Mesenchymal stem cell (in vitro differentiated cells and primary cell): ENCODE measurements at regions not wholly inside any gene's neighbourhood (a gene's known extent, or its start where the extent isn't known, plus 50 kb on each side); places are given as distances from the start of the nearest gene placed in this dataset.
A peak's percentile ranks its signal among the peaks of the same experiment; 100 is the strongest.

Experiments
- DNase-seq: peaks from one replicate; pipeline ENCODE4 v3.0.0-alpha.2; 2013
- H2AFZ ChIP-seq: one replicate; pipeline ENCODE4 v1.6.1; 2013; ENCODE audit warnings: low read depth, mild to moderate bottlenecking, control low read depth, inconsistent platforms, low read length, moderate library complexity
- H2AK5ac ChIP-seq: 2 replicates; pipeline ENCODE4 v1.6.1; 2013; ENCODE audit warnings: low read length, moderate library complexity, mild to moderate bottlenecking, inconsistent platforms; ENCODE audit not compliant: severe bottlenecking
- H2BK120ac ChIP-seq: one replicate; pipeline ENCODE4 v1.6.1; 2013; ENCODE audit warnings: low read depth, mild to moderate bottlenecking, inconsistent platforms, low read length, moderate library complexity
- H2BK12ac ChIP-seq, 2 experiments: one replicate each; pipeline ENCODE4 v1.6.1; 2013; ENCODE audit warnings: inconsistent platforms in 2 of 2, low read length in 2 of 2, mild to moderate bottlenecking in 2 of 2, moderate library complexity in 2 of 2, control low read depth in 1 of 2
- H2BK15ac ChIP-seq: one replicate; pipeline ENCODE4 v1.6.1; 2013; ENCODE audit warnings: mild to moderate bottlenecking, low read depth, inconsistent platforms; ENCODE audit not compliant: poor library complexity, severe bottlenecking
- H2BK5ac ChIP-seq: 2 replicates; pipeline ENCODE4 v1.6.1; 2013; ENCODE audit warnings: low read depth, mild to moderate bottlenecking, low read length, control low read depth, inconsistent platforms; ENCODE audit not compliant: poor library complexity, severe bottlenecking
- H3K14ac ChIP-seq, 2 experiments: one replicate each; pipeline ENCODE4 v1.6.1; 2013; ENCODE audit warnings: inconsistent platforms in 2 of 2, low read length in 2 of 2, control low read depth in 1 of 2, mild to moderate bottlenecking in 1 of 2, moderate library complexity in 1 of 2
- H3K18ac ChIP-seq, 2 experiments: one replicate each; pipeline ENCODE4 v1.6.1; 2013; ENCODE audit warnings: inconsistent platforms in 2 of 2, low read length in 2 of 2, control low read depth in 1 of 2, low read depth in 1 of 2, mild to moderate bottlenecking in 1 of 2
- H3K23ac ChIP-seq, 2 experiments: one replicate each; pipeline ENCODE4 v1.6.1; 2013; ENCODE audit warnings: inconsistent platforms in 2 of 2, low read length in 2 of 2, mild to moderate bottlenecking in 2 of 2, moderate library complexity in 2 of 2, control low read depth in 1 of 2
- H3K27ac ChIP-seq: 2 replicates; pipeline ENCODE4 v1.5.1; 2013; ENCODE audit warnings: mild to moderate bottlenecking, moderate library complexity, low read length, control low read depth, inconsistent platforms; ENCODE audit not compliant: poor library complexity, severe bottlenecking
- H3K27me3 ChIP-seq, 2 experiments: 2 replicates each; pipeline versions ENCODE4 v1.6.1 to v1.7.0; 2013; ENCODE audit warnings: low read length in 2 of 2, mild to moderate bottlenecking in 2 of 2, moderate library complexity in 2 of 2, control low read depth in 1 of 2, inconsistent platforms in 1 of 2; ENCODE audit not compliant: control insufficient read depth in 1 of 2, insufficient read depth in 1 of 2
- H3K36me3 ChIP-seq, 2 experiments: 2 replicates each; pipeline versions ENCODE4 v1.6.1 to v1.7.0; 2013; ENCODE audit warnings: low read length in 2 of 2, control low read depth in 1 of 2, inconsistent platforms in 1 of 2, low read depth in 1 of 2, mild to moderate bottlenecking in 1 of 2; ENCODE audit not compliant: insufficient read depth in 2 of 2, control insufficient read depth in 1 of 2
- H3K4ac ChIP-seq, 2 experiments: one replicate each; pipeline ENCODE4 v1.6.1; 2013; ENCODE audit warnings: inconsistent platforms in 2 of 2, low read length in 2 of 2, mild to moderate bottlenecking in 2 of 2, moderate library complexity in 2 of 2, control low read depth in 1 of 2, low read depth in 1 of 2
- H3K4me1 ChIP-seq: 2 replicates; pipeline ENCODE4 v1.6.1; 2013; ENCODE audit warnings: low read depth, low read length, control low read depth; ENCODE audit not compliant: control insufficient read depth, insufficient read depth
- H3K4me2 ChIP-seq: 2 replicates; pipeline ENCODE4 v1.6.1; 2013; ENCODE audit warnings: low read length, mild to moderate bottlenecking, inconsistent platforms; ENCODE audit not compliant: poor library complexity, severe bottlenecking
- H3K4me3 ChIP-seq, 2 experiments: 2 replicates each; pipeline versions ENCODE4 v1.5.1 to v1.7.0; 2013; ENCODE audit warnings: low read length in 2 of 2, mild to moderate bottlenecking in 2 of 2, control low read depth in 1 of 2, low read depth in 1 of 2; ENCODE audit not compliant: insufficient read depth in 1 of 2
- H3K79me1 ChIP-seq: replicated peaks from 2 replicates; pipeline ENCODE4 v1.6.1; 2013; ENCODE audit warnings: mild to moderate bottlenecking, control low read depth, low read length, inconsistent platforms; ENCODE audit not compliant: poor library complexity, severe bottlenecking
- H3K9ac ChIP-seq: 2 replicates; pipeline ENCODE4 v1.7.0; 2013; ENCODE audit warnings: mild to moderate bottlenecking, low read length, moderate library complexity
- H3K9me3 ChIP-seq: 2 replicates; pipeline ENCODE4 v1.7.0; 2013; ENCODE audit warnings: mild to moderate bottlenecking, low read length; ENCODE audit not compliant: control insufficient read depth
- H4K8ac ChIP-seq: one replicate; pipeline ENCODE4 v1.6.1; 2013; ENCODE audit warnings: inconsistent platforms, mild to moderate bottlenecking, low read length, moderate library complexity
- H4K91ac ChIP-seq: one replicate; pipeline ENCODE4 v1.6.1; 2013; ENCODE audit warnings: mild to moderate bottlenecking, low read length, inconsistent platforms
- WGBS: methylation state at CpG from one replicate; pipeline ENCODE4 v1.1.7; 2013; ENCODE audit warnings: mixed read lengths; 5-methylcytosine and 5-hydroxymethylcytosine counted together

- Histone ChIP-seq H3K4ac (no peak overlapping the region), H3K18ac (no peak overlapping the region), H3K79me1 (no peaks in the 10 kb centered on the region), H2AK5ac (no peak overlapping the region), H3K23ac (no peak overlapping the region), H2BK15ac (no peak overlapping the region), H3K14ac (no peak overlapping the region), H2BK120ac (no peak overlapping the region), H3K36me3 (no peaks in the 10 kb centered on the region), H4K91ac (no peak overlapping the region), H3K4me1 (no peaks in the 10 kb centered on the region), H3K4me3 (no peak overlapping the region), H4K8ac (no peak overlapping the region), H2BK12ac (no peak overlapping the region), H3K27me3 (no peaks in the 10 kb centered on the region), H3K9me3 (no peaks in the 10 kb centered on the region), H3K27ac (no peak overlapping the region), H3K9ac (no peak overlapping the region), H3K4me2 (no peak overlapping the region), H2BK5ac (no peak overlapping the region), H2AFZ (no peak overlapping the region)
- WGBS: 70% methylated on average over 3 of the region's 3 CpGs
- DNase-seq: no peak
Measured at GRCh38 chr3:81352867-81353266, 408.6 kb downstream of the GBE1 start.

GRCh38 chr3:81349816-81350340 lies 411.6 kb downstream of the GBE1 start:
- Histone ChIP-seq H3K9ac (no peak overlapping the region), H3K79me1 (no peaks in the 10 kb centered on the region), H2BK12ac (no peak overlapping the region), H3K23ac (no peak overlapping the region), H3K4me3 (no peak overlapping the region), H3K36me3 (no peaks in the 10 kb centered on the region), H3K4ac (no peak overlapping the region), H2BK5ac (no peak overlapping the region), H4K8ac (no peak overlapping the region), H3K14ac (no peak overlapping the region), H3K4me1 (no peaks in the 10 kb centered on the region), H3K4me2 (no peak overlapping the region), H2AK5ac (no peak overlapping the region), H3K9me3 (no peaks in the 10 kb centered on the region), H2AFZ (no peak overlapping the region), H3K27ac (no peak overlapping the region), H3K27me3 (no peaks in the 10 kb centered on the region), H3K18ac (no peak overlapping the region), H2BK15ac (no peak overlapping the region), H2BK120ac (peak overlapping the region; percentile 19), H4K91ac (no peak overlapping the region)
- 81% methylated on average over 3 of the region's 4 CpGs for WGBS
- no peak for DNase-seq

- H3K4me3 ChIP-seq: no peak overlapping the region
- H2BK15ac ChIP-seq: no peak overlapping the region
- no peak overlapping the region for H3K18ac ChIP-seq
- H3K9me3 ChIP-seq: no peaks in the 10 kb centered on the region
- DNase-seq: no peak
- H3K36me3 ChIP-seq: no peaks in the 10 kb centered on the region
- no peak overlapping the region for H3K9ac ChIP-seq
- H3K79me1 ChIP-seq: no peaks in the 10 kb centered on the region
- H3K27ac ChIP-seq: no peak overlapping the region
- H3K23ac ChIP-seq: no peak overlapping the region
- H2BK12ac ChIP-seq: no peak overlapping the region
- no peak overlapping the region for H2AFZ ChIP-seq
- H2AK5ac ChIP-seq: no peak overlapping the region
- H3K4me2 ChIP-seq: no peak overlapping the region
- no peak overlapping the region for H3K4ac ChIP-seq
- no peak overlapping the region for H2BK120ac ChIP-seq
- no peak overlapping the region for H4K91ac ChIP-seq
- no CpG with 5 or more reads among the region's 1 CpG for WGBS
- no peaks in the 10 kb centered on the region for H3K27me3 ChIP-seq
- H4K8ac ChIP-seq: no peak overlapping the region
- no peak overlapping the region for H2BK5ac ChIP-seq
- no peak overlapping the region for H3K14ac ChIP-seq
- no peaks in the 10 kb centered on the region for H3K4me1 ChIP-seq
Measured at GRCh38 chr3:81339040-81339845, 422.2 kb downstream of the GBE1 start.

- no peaks in the 10 kb centered on the region for H3K79me1 ChIP-seq
- H3K4me3 ChIP-seq: no peak overlapping the region
- no peaks in the 10 kb centered on the region for H3K4me1 ChIP-seq
- H3K36me3 ChIP-seq: no peaks in the 10 kb centered on the region
- H4K8ac ChIP-seq: no peak overlapping the region
- no peak overlapping the region for H3K4ac ChIP-seq
- H2BK5ac ChIP-seq: no peak overlapping the region
- H2AFZ ChIP-seq: no peak overlapping the region
- H3K14ac ChIP-seq: no peak overlapping the region
- no peak overlapping the region for H3K23ac ChIP-seq
- no peak overlapping the region for H2BK15ac ChIP-seq
- no peak for DNase-seq
- H4K91ac ChIP-seq: no peak overlapping the region
- H3K27me3 ChIP-seq: no peaks in the 10 kb centered on the region
- H2AK5ac ChIP-seq: no peak overlapping the region
- H2BK12ac ChIP-seq: no peak overlapping the region
- H3K18ac ChIP-seq: no peak overlapping the region
- no peak overlapping the region for H3K9ac ChIP-seq
- H3K9me3 ChIP-seq: no peaks in the 10 kb centered on the region
- no peak overlapping the region for H3K27ac ChIP-seq
- H2BK120ac ChIP-seq: no peak overlapping the region
- 83% methylated on average over 2 of the region's 4 CpGs for WGBS
- no peak overlapping the region for H3K4me2 ChIP-seq
Measured at GRCh38 chr3:81336470-81336869, 425.0 kb downstream of the GBE1 start.
